Natural killer cell (primary cell): ENCODE measurements at regions not wholly inside any gene's neighbourhood (a gene's known extent, or its start where the extent isn't known, plus 50 kb on each side); places are given as distances from the start of the nearest gene placed in this dataset.

ENCODE experiments used
- ATAC-seq, 3 donors: fragments of 150-1000 bp in 2 of 3; fragments of 200-7000 bp in 1 of 3; cut with Tn5 transposase; 1 replicate in 1 of 3; 2 replicates in 2 of 3; pipeline ENCODE4 v1.10.0; 2021; ENCODE audit warnings: mild to moderate bottlenecking in 2 of 3, moderate library complexity in 2 of 3
- DNase-seq, 2 donors: peaks; one replicate each; pipeline versions ENCODE4 v3.0.0 to v3.0.0-alpha.2; 2013 to 2021; ENCODE audit warnings: mixed read lengths in 1 of 2
- H3K27ac ChIP-seq: one replicate; pipeline ENCODE4 v1.5.1; 2013; ENCODE audit warnings: mild to moderate bottlenecking, low read length
- H3K27me3 ChIP-seq: one replicate; pipeline ENCODE4 v1.6.1; 2013; ENCODE audit warnings: low read length; ENCODE audit not compliant: control insufficient read depth, insufficient read depth
- H3K36me3 ChIP-seq: one replicate; pipeline ENCODE4 v1.6.1; 2013; ENCODE audit warnings: low read length; ENCODE audit not compliant: control insufficient read depth, insufficient read depth
- H3K4me1 ChIP-seq: one replicate; pipeline ENCODE4 v1.6.1; 2013; ENCODE audit warnings: low read length; ENCODE audit not compliant: control insufficient read depth, insufficient read depth
- H3K4me3 ChIP-seq: one replicate; pipeline ENCODE4 v1.5.1; 2013; ENCODE audit warnings: low read length
- H3K9me3 ChIP-seq: one replicate; pipeline ENCODE4 v1.6.1; 2013; ENCODE audit warnings: low read length; ENCODE audit not compliant: control insufficient read depth, insufficient read depth
- H3K27ac Mint-ChIP-seq, 2 donors: one replicate each; pipeline ENCODE4 v1.8.0; 2022; ENCODE audit warnings: mild to moderate bottlenecking in 2 of 2, mixed read lengths in 2 of 2, moderate library complexity in 1 of 2
- H3K27me3 Mint-ChIP-seq, 2 donors: one replicate each; pipeline ENCODE4 v1.8.0; 2022; ENCODE audit warnings: low read depth in 2 of 2, mixed read lengths in 2 of 2
- H3K36me3 Mint-ChIP-seq: one replicate; pipeline ENCODE4 v1.8.0; 2022; ENCODE audit warnings: mixed read lengths
- H3K4me1 Mint-ChIP-seq, 2 donors: one replicate each; pipeline ENCODE4 v1.8.0; 2022; ENCODE audit warnings: mixed read lengths in 2 of 2
- H3K4me3 Mint-ChIP-seq: one replicate; pipeline ENCODE4 v1.8.0; 2022; ENCODE audit warnings: mild to moderate bottlenecking, moderate library complexity, mixed read lengths
- H3K9me3 Mint-ChIP-seq, 2 donors: one replicate each; pipeline ENCODE4 v1.8.0; 2022; ENCODE audit warnings: mixed read lengths in 2 of 2
- WGBS: methylation state at CpG from one replicate; pipeline ENCODE4 v1.1.7; 2013; ENCODE audit warnings: missing lambda C conversion rate; ENCODE audit not compliant: insufficient coverage; 5-methylcytosine and 5-hydroxymethylcytosine counted together
- intact Hi-C: fragments of 100-400 bp; cut with micrococcal nuclease; formaldehyde crosslinking; loops from one replicate; pipeline ENCODE4 v1.14.2; 2022
- TF ChIP-seq, protein P1 (sequence below): fragments of 200-600 bp; IDR thresholded peaks from one replicate; pipeline ENCODE4 v1.8.0; 2022; ENCODE audit warnings: antibody characterized with exemption

DNA sequence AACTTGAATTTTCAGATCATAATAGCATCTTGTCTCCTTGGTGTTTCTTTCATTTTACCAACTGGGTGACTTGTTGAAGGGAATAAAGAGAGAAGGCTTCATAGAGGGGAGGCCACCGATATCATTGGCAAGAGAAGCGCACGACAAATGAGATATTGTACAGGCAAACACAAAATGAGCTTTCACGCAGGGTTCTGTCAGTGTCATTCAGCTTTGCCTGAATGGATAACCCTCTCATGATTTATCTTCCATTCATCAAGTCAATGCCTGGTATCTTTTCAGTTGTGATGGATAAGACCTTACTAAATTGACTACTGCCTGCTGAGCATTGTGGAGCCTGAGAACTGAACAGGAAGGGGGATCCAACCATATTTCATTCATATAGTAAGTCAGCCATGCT is 188.6 kb upstream of the EPHA3 start:
- no peak overlapping the region for H3K27ac Mint-ChIP-seq
- WGBS: 95% methylated on average over 4 of the region's 4 CpGs
- ATAC-seq: no peak
- H3K4me3 Mint-ChIP-seq: no peak overlapping the region
- H3K9me3 Mint-ChIP-seq: peaks cover 15 to 16% of the 10 kb centered on the region in 2 donors
- Histone ChIP-seq H3K9me3 (peaks cover 3% of the 10 kb centered on the region), H3K27me3 (no peaks in the 10 kb centered on the region), H3K4me1 (no peaks in the 10 kb centered on the region), H3K4me3 (no peak overlapping the region), H3K36me3 (no peaks in the 10 kb centered on the region), H3K27ac (no peak overlapping the region)
- intact Hi-C loops: no loop called here
- H3K4me1 Mint-ChIP-seq: no peaks in the 10 kb centered on the region
- no peak for DNase-seq
- TF ChIP-seq, protein P1, sequence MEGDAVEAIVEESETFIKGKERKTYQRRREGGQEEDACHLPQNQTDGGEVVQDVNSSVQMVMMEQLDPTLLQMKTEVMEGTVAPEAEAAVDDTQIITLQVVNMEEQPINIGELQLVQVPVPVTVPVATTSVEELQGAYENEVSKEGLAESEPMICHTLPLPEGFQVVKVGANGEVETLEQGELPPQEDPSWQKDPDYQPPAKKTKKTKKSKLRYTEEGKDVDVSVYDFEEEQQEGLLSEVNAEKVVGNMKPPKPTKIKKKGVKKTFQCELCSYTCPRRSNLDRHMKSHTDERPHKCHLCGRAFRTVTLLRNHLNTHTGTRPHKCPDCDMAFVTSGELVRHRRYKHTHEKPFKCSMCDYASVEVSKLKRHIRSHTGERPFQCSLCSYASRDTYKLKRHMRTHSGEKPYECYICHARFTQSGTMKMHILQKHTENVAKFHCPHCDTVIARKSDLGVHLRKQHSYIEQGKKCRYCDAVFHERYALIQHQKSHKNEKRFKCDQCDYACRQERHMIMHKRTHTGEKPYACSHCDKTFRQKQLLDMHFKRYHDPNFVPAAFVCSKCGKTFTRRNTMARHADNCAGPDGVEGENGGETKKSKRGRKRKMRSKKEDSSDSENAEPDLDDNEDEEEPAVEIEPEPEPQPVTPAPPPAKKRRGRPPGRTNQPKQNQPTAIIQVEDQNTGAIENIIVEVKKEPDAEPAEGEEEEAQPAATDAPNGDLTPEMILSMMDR: no peak
- peaks cover 10% of the 10 kb centered on the region for H3K36me3 Mint-ChIP-seq
- no peaks in the 10 kb centered on the region for H3K27me3 Mint-ChIP-seq

DNA sequence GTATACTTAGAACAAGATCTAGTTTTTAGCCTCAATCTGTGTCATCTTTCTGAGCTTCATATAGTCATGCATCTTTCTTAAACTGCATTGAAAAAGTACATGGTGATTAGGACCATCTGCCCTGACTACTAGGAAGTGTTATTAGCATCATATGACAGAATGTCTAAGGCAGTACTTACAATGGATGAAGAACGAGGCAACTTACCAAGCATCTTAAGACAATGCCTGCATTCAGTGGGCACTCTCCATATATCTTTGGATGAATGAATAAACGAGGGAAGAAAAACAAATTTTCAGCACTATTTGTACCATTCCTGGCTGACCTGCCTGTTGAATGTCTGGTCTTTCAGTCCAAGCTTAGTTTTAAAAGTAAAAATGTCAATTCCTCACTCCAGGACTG is 185.4 kb upstream of the EPHA3 start:
- H3K4me3 ChIP-seq: no peak overlapping the region
- Mint-ChIP-seq H3K27me3 (no peaks in the 10 kb centered on the region), H3K4me1 (no peaks in the 10 kb centered on the region), H3K36me3 (peaks cover 10% of the 10 kb centered on the region), H3K27ac (no peak overlapping the region), H3K4me3 (no peak overlapping the region), H3K9me3 (peaks cover 9 to 10% of the 10 kb centered on the region in 2 donors)
- no peaks in the 10 kb centered on the region for H3K27me3 ChIP-seq
- intact Hi-C loops: no loop called here
- H3K4me1 ChIP-seq: no peaks in the 10 kb centered on the region
- H3K27ac ChIP-seq: no peak overlapping the region
- no peak for ATAC-seq
- no peak for DNase-seq
- TF ChIP-seq, protein P1: no peak
- WGBS: 81% methylated on average over 2 of the region's 2 CpGs
- no peaks in the 10 kb centered on the region for H3K36me3 ChIP-seq
- peaks cover 3% of the 10 kb centered on the region for H3K9me3 ChIP-seq

DNA sequence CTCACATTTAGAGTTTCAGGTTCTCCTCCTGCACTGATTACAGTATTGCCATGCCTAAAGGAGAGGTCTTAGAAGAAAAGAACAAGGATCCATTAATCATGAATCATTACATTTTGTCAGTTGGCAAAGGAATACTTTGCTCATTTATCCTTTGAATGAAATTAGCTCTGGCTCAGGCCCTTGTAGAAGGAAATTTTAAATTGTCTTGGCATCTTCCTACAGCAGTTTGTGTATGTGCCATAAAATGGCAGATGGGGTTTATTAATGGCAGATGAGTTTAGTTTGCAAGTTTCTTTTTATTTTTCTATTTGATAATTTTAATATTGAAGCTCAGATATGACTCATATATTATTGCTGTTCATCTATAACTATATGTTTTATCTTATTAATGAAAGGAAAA is 181.2 kb upstream of the EPHA3 start:
- Histone ChIP-seq H3K4me3 (no peak overlapping the region), H3K9me3 (peaks cover 5% of the 10 kb centered on the region), H3K27ac (no peak overlapping the region), H3K36me3 (no peaks in the 10 kb centered on the region), H3K4me1 (no peaks in the 10 kb centered on the region), H3K27me3 (no peaks in the 10 kb centered on the region)
- H3K27me3 Mint-ChIP-seq: no peaks in the 10 kb centered on the region
- no peak for DNase-seq
- H3K9me3 Mint-ChIP-seq: peaks cover 7 to 8% of the 10 kb centered on the region in 2 donors
- H3K4me3 Mint-ChIP-seq: no peak overlapping the region
- TF ChIP-seq, protein P1: no peak
- no peaks in the 10 kb centered on the region for H3K36me3 Mint-ChIP-seq
- H3K4me1 Mint-ChIP-seq: no peaks in the 10 kb centered on the region
- H3K27ac Mint-ChIP-seq: no peak overlapping the region
- ATAC-seq: no peak
- intact Hi-C loops: no loop called here

DNA sequence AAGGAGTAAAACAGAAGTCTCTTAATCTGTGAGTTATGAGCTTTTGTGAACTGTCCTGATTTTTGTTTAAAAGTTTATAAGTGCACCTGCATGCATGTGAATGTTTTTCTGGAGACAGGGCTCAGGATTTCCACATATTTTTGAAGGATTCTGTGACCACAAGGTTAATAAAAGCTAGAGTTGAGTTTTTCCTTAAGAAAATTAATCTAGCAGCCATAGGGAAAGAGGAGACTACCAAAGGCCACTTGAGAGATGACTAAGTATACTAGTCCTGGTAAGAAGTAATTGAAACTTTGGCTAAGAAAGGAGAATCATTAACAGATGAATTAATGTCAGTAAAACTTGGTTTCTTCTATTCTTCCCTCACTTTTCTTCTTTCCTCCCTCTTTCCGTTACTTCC is 176.8 kb upstream of the EPHA3 start:
- Histone ChIP-seq H3K27ac (no peak overlapping the region), H3K4me1 (no peaks in the 10 kb centered on the region), H3K4me3 (no peak overlapping the region), H3K36me3 (no peaks in the 10 kb centered on the region), H3K9me3 (peaks cover 5% of the 10 kb centered on the region), H3K27me3 (no peaks in the 10 kb centered on the region)
- 83% methylated on average over 1 of the region's 1 CpG for WGBS
- no peaks in the 10 kb centered on the region for H3K4me1 Mint-ChIP-seq
- no peak overlapping the region for H3K4me3 Mint-ChIP-seq
- H3K27me3 Mint-ChIP-seq: no peaks in the 10 kb centered on the region
- no peak overlapping the region for H3K27ac Mint-ChIP-seq
- TF ChIP-seq, protein P1: no peak
- no peak for ATAC-seq
- intact Hi-C loops: no loop called here
- peaks cover 7% of the 10 kb centered on the region for H3K36me3 Mint-ChIP-seq
- peaks cover 14 to 18% of the 10 kb centered on the region in 2 donors for H3K9me3 Mint-ChIP-seq
- DNase-seq: no peak
